ENCODE measurements at regions not wholly inside any gene's neighbourhood (a gene's known extent, or its start where the extent isn't known, plus 50 kb on each side); places are given as distances from the start of the nearest gene placed in this dataset.
A peak's percentile ranks its signal among the peaks of the same experiment; 100 is the strongest.

DNA sequence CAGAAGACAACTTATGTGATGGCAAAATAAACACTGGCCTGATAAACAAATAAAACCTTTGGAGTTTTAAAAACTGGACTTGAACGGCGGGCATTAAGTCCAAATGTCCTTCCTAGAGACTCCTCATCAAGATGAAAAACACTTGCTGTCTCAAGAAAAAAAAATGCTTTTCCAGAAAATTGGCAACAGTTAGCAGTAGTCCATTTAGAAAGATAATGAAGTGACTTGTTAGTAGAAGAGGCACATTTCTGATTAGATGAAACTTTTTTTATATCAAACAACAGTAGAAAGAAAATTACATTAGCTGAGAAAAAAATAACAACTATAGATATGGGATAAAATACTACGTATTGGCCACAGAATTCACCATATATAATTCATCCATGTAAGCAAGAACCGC is 1750.7 kb upstream of the PCDH20 start:
- Histone ChIP-seq H3K79me2 (ENCODE audit: control insufficient read depth, insufficient read depth, low read length) (no peaks in the 10 kb centered on the region), H2BK15ac (replicated peaks; ENCODE audit: low read depth) (no peak overlapping the region), H2AK5ac (ENCODE audit: low read length) (no peak overlapping the region), H3K36me3 (ENCODE audit: control insufficient read depth, insufficient read depth, low read length) (no peaks in the 10 kb centered on the region), H3K27me3 (ENCODE audit: insufficient read depth, low read length, poor library complexity) (no peaks in the 10 kb centered on the region), H3K18ac (ENCODE audit: low read length) (no peak overlapping the region), H2BK5ac (ENCODE audit: low read length) (no peak overlapping the region), H2BK120ac (ENCODE audit: low read depth, low read length) (no peak overlapping the region), H3K79me1 (ENCODE audit: low read length) (no peaks in the 10 kb centered on the region), H3K4ac (ENCODE audit: low read depth, low read length) (no peak overlapping the region), H3K56ac (ENCODE audit: low read length) (no peak overlapping the region), H3K4me2 (ENCODE audit: low read length) (no peak overlapping the region), H4K8ac (ENCODE audit: low read depth, low read length) (no peak overlapping the region), H3K4me1 (ENCODE audit: control insufficient read depth, low read depth, low read length) (peaks cover 2% of the 10 kb centered on the region), H4K5ac (ENCODE audit: low read length) (no peak overlapping the region), H3K4me3 (ENCODE audit: low read length) (no peak overlapping the region), H3K23ac (ENCODE audit: low read length) (no peak overlapping the region), H3K27ac (ENCODE audit: low read depth, low read length) (no peak overlapping the region), H3K9ac (ENCODE audit: low read length) (no peak overlapping the region)
- no peak for DNase-seq
- no CpG with 5 or more reads among the region's 4 CpGs for WGBS (ENCODE audit: extremely low coverage, insufficient coverage, low lambda C conversion rate)

DNA sequence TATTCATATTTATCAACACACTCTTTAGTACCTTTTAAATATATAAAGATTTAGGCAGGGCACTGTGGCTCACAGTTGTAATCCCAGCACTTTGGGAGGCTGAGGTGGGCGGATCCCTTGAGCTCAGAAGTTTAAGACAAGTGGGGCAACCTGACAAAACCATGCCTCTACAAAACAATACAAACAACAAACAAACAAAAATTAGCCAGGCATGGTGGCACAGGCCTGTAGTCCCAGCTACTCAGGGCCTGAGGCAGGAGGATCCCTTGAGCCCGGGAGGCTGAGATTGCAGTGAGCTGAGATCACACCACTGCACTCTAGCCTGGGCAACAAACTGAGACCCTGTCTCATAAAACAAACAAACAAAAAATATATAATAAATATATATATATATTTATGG is 1748.3 kb upstream of the PCDH20 start:
- Histone ChIP-seq H2BK15ac (replicated peaks; ENCODE audit: low read depth) (no peak overlapping the region), H3K36me3 (ENCODE audit: control insufficient read depth, insufficient read depth, low read length) (no peaks in the 10 kb centered on the region), H3K27ac (ENCODE audit: low read depth, low read length) (no peak overlapping the region), H2BK120ac (ENCODE audit: low read depth, low read length) (no peak overlapping the region), H3K4me3 (ENCODE audit: low read length) (no peak overlapping the region), H3K9ac (ENCODE audit: low read length) (no peak overlapping the region), H3K79me2 (ENCODE audit: control insufficient read depth, insufficient read depth, low read length) (no peaks in the 10 kb centered on the region), H3K56ac (ENCODE audit: low read length) (no peak overlapping the region), H3K18ac (ENCODE audit: low read length) (no peak overlapping the region), H2BK5ac (ENCODE audit: low read length) (no peak overlapping the region), H3K23ac (ENCODE audit: low read length) (no peak overlapping the region), H3K4me1 (ENCODE audit: control insufficient read depth, low read depth, low read length) (peaks cover 2% of the 10 kb centered on the region), H3K4me2 (ENCODE audit: low read length) (no peak overlapping the region), H3K79me1 (ENCODE audit: low read length) (no peaks in the 10 kb centered on the region), H3K4ac (ENCODE audit: low read depth, low read length) (no peak overlapping the region), H4K8ac (ENCODE audit: low read depth, low read length) (no peak overlapping the region), H2AK5ac (ENCODE audit: low read length) (no peak overlapping the region), H4K5ac (ENCODE audit: low read length) (no peak overlapping the region), H3K27me3 (ENCODE audit: insufficient read depth, low read length, poor library complexity) (no peaks in the 10 kb centered on the region)
- no CpG with 5 or more reads among the region's 2 CpGs for WGBS (ENCODE audit: extremely low coverage, insufficient coverage, low lambda C conversion rate)
- peak; percentile 44 for DNase-seq

DNA sequence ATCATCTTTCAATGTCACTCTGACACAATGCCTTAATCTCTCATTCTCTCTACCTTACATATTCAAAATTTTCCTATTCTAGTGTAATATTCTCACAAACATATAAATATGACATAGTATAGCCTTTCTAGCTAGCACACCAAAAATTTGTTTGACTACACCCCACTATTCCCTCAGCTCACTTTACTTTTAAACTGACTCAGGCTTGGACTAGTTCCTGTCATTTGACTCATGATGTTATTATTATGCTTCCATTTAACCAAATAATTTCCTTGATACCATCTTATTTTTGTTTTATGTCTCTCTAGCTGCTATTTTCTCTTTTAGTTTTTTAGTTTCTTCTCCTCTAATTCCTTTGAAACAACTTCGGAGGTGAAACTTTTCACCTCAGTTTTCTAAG is 1745.6 kb upstream of the PCDH20 start:
- Histone ChIP-seq H3K23ac (ENCODE audit: low read length) (no peak overlapping the region), H3K36me3 (ENCODE audit: control insufficient read depth, insufficient read depth, low read length) (no peaks in the 10 kb centered on the region), H3K27me3 (ENCODE audit: insufficient read depth, low read length, poor library complexity) (no peaks in the 10 kb centered on the region), H3K4me3 (ENCODE audit: low read length) (no peak overlapping the region), H2BK5ac (ENCODE audit: low read length) (no peak overlapping the region), H3K4me2 (ENCODE audit: low read length) (no peak overlapping the region), H3K4me1 (ENCODE audit: control insufficient read depth, low read depth, low read length) (no peaks in the 10 kb centered on the region), H4K5ac (ENCODE audit: low read length) (no peak overlapping the region), H2BK120ac (ENCODE audit: low read depth, low read length) (no peak overlapping the region), H3K79me2 (ENCODE audit: control insufficient read depth, insufficient read depth, low read length) (no peaks in the 10 kb centered on the region), H4K8ac (ENCODE audit: low read depth, low read length) (no peak overlapping the region), H3K56ac (ENCODE audit: low read length) (no peak overlapping the region), H3K18ac (ENCODE audit: low read length) (no peak overlapping the region), H3K4ac (ENCODE audit: low read depth, low read length) (no peak overlapping the region), H2BK15ac (replicated peaks; ENCODE audit: low read depth) (no peak overlapping the region), H3K9ac (ENCODE audit: low read length) (no peak overlapping the region), H3K27ac (ENCODE audit: low read depth, low read length) (no peak overlapping the region), H3K79me1 (ENCODE audit: low read length) (no peaks in the 10 kb centered on the region), H2AK5ac (ENCODE audit: low read length) (no peak overlapping the region)
- no peak for DNase-seq
- no CpG with 5 or more reads among the region's 1 CpG for WGBS (ENCODE audit: extremely low coverage, insufficient coverage, low lambda C conversion rate)

DNA sequence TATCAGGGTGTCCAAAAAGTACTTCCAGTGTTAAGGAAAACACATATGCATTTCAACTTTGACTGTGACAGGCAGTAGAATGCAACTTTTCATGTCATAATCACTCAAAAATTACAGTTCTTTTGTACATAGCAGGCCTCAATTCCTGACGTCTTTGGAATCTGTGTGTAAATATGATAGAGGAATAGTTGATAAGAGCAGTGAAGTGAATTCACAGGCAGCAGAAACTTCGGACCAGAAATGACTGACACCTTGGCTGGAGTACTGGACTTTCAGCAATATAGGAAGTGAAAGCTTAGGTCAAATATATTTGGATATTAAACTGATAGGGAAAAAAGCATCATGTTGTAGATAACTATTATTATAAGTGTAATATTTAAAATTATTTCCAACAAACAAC is 1741.2 kb upstream of the PCDH20 start:
- Histone ChIP-seq H3K56ac (ENCODE audit: low read length) (no peak overlapping the region), H2BK15ac (replicated peaks; ENCODE audit: low read depth) (peak overlapping the region; percentile 78), H3K18ac (ENCODE audit: low read length) (no peak overlapping the region), H3K79me2 (ENCODE audit: control insufficient read depth, insufficient read depth, low read length) (no peaks in the 10 kb centered on the region), H4K5ac (ENCODE audit: low read length) (no peak overlapping the region), H3K27ac (ENCODE audit: low read depth, low read length) (no peak overlapping the region), H3K4ac (ENCODE audit: low read depth, low read length) (no peak overlapping the region), H3K79me1 (ENCODE audit: low read length) (no peaks in the 10 kb centered on the region), H3K27me3 (ENCODE audit: insufficient read depth, low read length, poor library complexity) (no peaks in the 10 kb centered on the region), H2BK5ac (ENCODE audit: low read length) (no peak overlapping the region), H3K23ac (ENCODE audit: low read length) (no peak overlapping the region), H3K4me2 (ENCODE audit: low read length) (no peak overlapping the region), H3K9ac (ENCODE audit: low read length) (no peak overlapping the region), H3K36me3 (ENCODE audit: control insufficient read depth, insufficient read depth, low read length) (no peaks in the 10 kb centered on the region), H3K4me1 (ENCODE audit: control insufficient read depth, low read depth, low read length) (no peaks in the 10 kb centered on the region), H2AK5ac (ENCODE audit: low read length) (no peak overlapping the region), H4K8ac (ENCODE audit: low read depth, low read length) (no peak overlapping the region), H2BK120ac (ENCODE audit: low read depth, low read length) (no peak overlapping the region), H3K4me3 (ENCODE audit: low read length) (no peak overlapping the region)
- no CpG with 5 or more reads among the region's 2 CpGs for WGBS (ENCODE audit: extremely low coverage, insufficient coverage, low lambda C conversion rate)
- DNase-seq, result no peak

DNA sequence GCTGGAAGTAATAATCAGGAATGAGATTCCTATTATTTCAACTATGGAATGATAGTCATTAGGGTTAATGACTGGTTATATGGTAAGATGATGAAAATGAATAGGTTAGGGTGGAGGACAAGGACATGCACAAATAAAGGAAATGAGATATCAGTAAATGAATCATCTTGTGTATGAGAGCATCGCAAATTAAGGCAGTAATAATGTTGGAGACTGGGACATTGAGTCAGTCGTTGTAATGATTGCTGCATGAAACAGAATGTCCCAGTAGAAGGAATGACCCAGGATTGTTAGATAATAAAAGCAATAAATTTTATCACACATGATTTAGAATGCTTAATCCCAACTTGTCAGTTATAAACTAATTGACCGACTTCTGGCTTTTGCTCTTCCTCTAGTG is 1733.7 kb upstream of the PCDH20 start:
- Histone ChIP-seq H4K8ac (ENCODE audit: low read depth, low read length) (no peak overlapping the region), H2AK5ac (ENCODE audit: low read length) (no peak overlapping the region), H2BK120ac (ENCODE audit: low read depth, low read length) (no peak overlapping the region), H3K9ac (ENCODE audit: low read length) (no peak overlapping the region), H3K4me2 (ENCODE audit: low read length) (no peak overlapping the region), H2BK15ac (replicated peaks; ENCODE audit: low read depth) (no peak overlapping the region), H3K4ac (ENCODE audit: low read depth, low read length) (no peak overlapping the region), H3K23ac (ENCODE audit: low read length) (no peak overlapping the region), H3K56ac (ENCODE audit: low read length) (no peak overlapping the region), H3K27ac (ENCODE audit: low read depth, low read length) (no peak overlapping the region), H3K4me3 (ENCODE audit: low read length) (no peak overlapping the region), H3K79me2 (ENCODE audit: control insufficient read depth, insufficient read depth, low read length) (no peaks in the 10 kb centered on the region), H3K18ac (ENCODE audit: low read length) (no peak overlapping the region), H4K5ac (ENCODE audit: low read length) (no peak overlapping the region), H3K27me3 (ENCODE audit: insufficient read depth, low read length, poor library complexity) (no peaks in the 10 kb centered on the region), H3K4me1 (ENCODE audit: control insufficient read depth, low read depth, low read length) (no peaks in the 10 kb centered on the region), H3K36me3 (ENCODE audit: control insufficient read depth, insufficient read depth, low read length) (no peaks in the 10 kb centered on the region), H2BK5ac (ENCODE audit: low read length) (no peak overlapping the region), H3K79me1 (ENCODE audit: low read length) (no peaks in the 10 kb centered on the region)
- no peak for DNase-seq
- no CpG with 5 or more reads among the region's 3 CpGs for WGBS (ENCODE audit: extremely low coverage, insufficient coverage, low lambda C conversion rate)

DNA sequence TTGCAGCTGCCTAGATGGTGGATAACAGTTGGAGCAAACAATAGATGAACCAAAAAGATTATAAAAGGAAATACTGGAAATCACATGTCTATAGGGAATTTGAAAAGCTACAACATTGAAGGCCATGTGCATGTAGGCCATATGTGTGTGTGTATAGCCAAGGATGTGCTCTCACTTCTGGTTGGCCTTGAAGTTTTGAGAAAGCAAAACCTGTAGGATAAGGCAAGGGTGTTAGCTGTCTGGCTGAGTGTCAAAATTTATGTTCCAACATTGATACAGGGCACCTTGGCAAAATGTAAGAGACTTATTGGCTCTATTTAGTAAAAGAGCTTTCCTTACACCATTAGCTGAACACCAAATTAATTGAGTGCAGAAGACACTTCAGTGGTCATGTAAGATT is 1723.6 kb upstream of the PCDH20 start:
- no peak overlapping the region for H3K23ac ChIP-seq (ENCODE audit: low read length)
- no peak overlapping the region for H2BK5ac ChIP-seq (ENCODE audit: low read length)
- H4K5ac ChIP-seq (ENCODE audit: low read length), result no peak overlapping the region
- no peaks in the 10 kb centered on the region for H3K79me1 ChIP-seq (ENCODE audit: low read length)
- H2BK120ac ChIP-seq (ENCODE audit: low read depth, low read length), result no peak overlapping the region
- no peak overlapping the region for H3K18ac ChIP-seq (ENCODE audit: low read length)
- no peaks in the 10 kb centered on the region for H3K79me2 ChIP-seq (ENCODE audit: control insufficient read depth, insufficient read depth, low read length)
- no peak for DNase-seq
- no peak overlapping the region for H3K4me2 ChIP-seq (ENCODE audit: low read length)
- no peaks in the 10 kb centered on the region for H3K4me1 ChIP-seq (ENCODE audit: control insufficient read depth, low read depth, low read length)
- no peak overlapping the region for H2BK15ac ChIP-seq (replicated peaks; ENCODE audit: low read depth)
- no peak overlapping the region for H3K56ac ChIP-seq (ENCODE audit: low read length)
- no peaks in the 10 kb centered on the region for H3K36me3 ChIP-seq (ENCODE audit: control insufficient read depth, insufficient read depth, low read length)
- H3K4ac ChIP-seq (ENCODE audit: low read depth, low read length), result no peak overlapping the region
- H3K27ac ChIP-seq (ENCODE audit: low read depth, low read length), result no peak overlapping the region
- no peak overlapping the region for H3K4me3 ChIP-seq (ENCODE audit: low read length)
- H2AK5ac ChIP-seq (ENCODE audit: low read length), result no peak overlapping the region
- no peaks in the 10 kb centered on the region for H3K27me3 ChIP-seq (ENCODE audit: insufficient read depth, low read length, poor library complexity)
- no peak overlapping the region for H3K9ac ChIP-seq (ENCODE audit: low read length)
- H4K8ac ChIP-seq (ENCODE audit: low read depth, low read length), result no peak overlapping the region
